C4-2B (cell line): ENCODE measurements at regions not wholly inside any gene's neighbourhood (a gene's known extent, or its start where the extent isn't known, plus 50 kb on each side); places are given as distances from the start of the nearest gene placed in this dataset.

Experiments
- CTCF ChIP-seq: fragments of 450-650 bp; conservative IDR thresholded peaks from 2 replicates; pipeline ENCODE4 v1.5.1; 2017; ENCODE audit warnings: mild to moderate bottlenecking
- ZFX ChIP-seq: fragments of 450-650 bp; IDR thresholded peaks from 2 replicates; pipeline ENCODE4 v1.6.1; 2017

- no peak for TF ChIP-seq CTCF
- no peak for TF ChIP-seq ZFX
Observed at GRCh38 chr18:66193938-66194337, 410.0 kb downstream of the CDH19 start.
